Upper lobe of right lung (tissue), 1 donor: ENCODE measurements at regions not wholly inside any gene's neighbourhood (a gene's known extent, or its start where the extent isn't known, plus 50 kb on each side); places are given as distances from the start of the nearest gene placed in this dataset.
A peak's percentile ranks its signal among the peaks of the same experiment; 100 is the strongest.
"Not testable (repeated sequence)": the region's sequence is repeated elsewhere in the genome, so short reads cannot be mapped to it uniquely, and the experiment has no call there.

Experiments
- ATAC-seq: fragments of 200-7000 bp; cut with Tn5 transposase; one replicate; pipeline ENCODE4 v1.9.1; 2020; ENCODE audit warnings: mild to moderate bottlenecking, moderate library complexity
- DNase-seq: peaks from one replicate; pipeline ENCODE4 v3.0.0-alpha.2; 2020
- H3K27ac ChIP-seq: fragments of 200-600 bp; one replicate; pipeline ENCODE4 v1.8.0; 2022
- H3K27me3 ChIP-seq: fragments of 200-600 bp; one replicate; pipeline ENCODE4 v1.8.0; 2022; ENCODE audit warnings: mild to moderate bottlenecking
- H3K36me3 ChIP-seq: fragments of 200-600 bp; one replicate; pipeline ENCODE4 v1.8.0; 2022
- H3K4me1 ChIP-seq: fragments of 200-600 bp; one replicate; pipeline ENCODE4 v1.8.0; 2022
- H3K4me3 ChIP-seq: fragments of 200-600 bp; one replicate; pipeline ENCODE4 v1.8.0; 2022; ENCODE audit warnings: mild to moderate bottlenecking
- H3K9me3 ChIP-seq: fragments of 200-600 bp; one replicate; pipeline ENCODE4 v1.8.0; 2022
- intact Hi-C: fragments of 100-400 bp; cut with DNase I; formaldehyde crosslinking; loops from one replicate; pipeline ENCODE4 v1.11.0; 2022
- TF ChIP-seq, protein P1 (sequence below): fragments of 200-600 bp; IDR thresholded peaks from one replicate; pipeline ENCODE4 v1.8.0; 2022; ENCODE audit warnings: antibody characterized with exemption
- donor health status: DM: no; HTN: yes; CAD: no; lungs with severe emphysema.

DNA sequence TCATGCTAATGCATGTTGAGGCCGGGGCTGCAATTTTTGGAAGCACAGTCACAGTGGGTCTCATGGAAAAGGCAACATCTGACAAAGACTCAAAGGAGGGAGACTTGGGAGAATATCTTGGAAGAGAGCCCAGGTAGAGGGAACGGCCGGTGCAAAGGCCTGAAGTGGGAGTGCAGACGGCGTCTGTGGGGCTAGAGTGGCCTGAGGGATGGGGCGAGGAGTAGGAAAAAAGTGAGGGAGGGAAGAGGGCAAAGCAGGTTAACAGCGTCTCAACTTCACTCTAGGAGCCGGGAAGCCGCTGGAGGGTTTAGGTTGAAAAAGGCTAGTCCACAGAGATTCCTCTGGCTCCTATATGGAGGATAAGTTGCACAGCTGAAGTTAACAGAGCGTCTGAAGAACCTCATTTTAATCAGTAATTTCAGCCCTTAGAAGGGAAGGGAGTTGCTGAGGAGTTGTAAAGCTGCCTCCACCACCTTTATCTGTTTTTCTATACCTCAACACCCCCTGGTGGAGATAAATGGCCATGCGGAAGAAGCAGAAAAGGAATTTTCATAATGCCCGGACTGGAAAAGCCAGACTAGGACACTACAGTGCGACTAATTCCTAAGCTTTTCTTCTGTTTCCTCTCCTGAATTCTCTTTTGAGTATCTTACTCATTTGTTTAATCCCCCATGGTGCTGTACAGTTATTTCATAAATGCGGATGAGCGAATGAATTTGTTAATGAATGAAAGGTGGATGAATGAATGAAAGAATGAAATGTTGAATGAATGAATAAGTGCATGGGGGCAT, 78.7 kb upstream of the ZNF281 start:
- peaks cover 4% of the 10 kb centered on the region for H3K4me1 ChIP-seq
- H3K9me3 ChIP-seq = no peaks in the 10 kb centered on the region
- DNase-seq (no peak), ATAC-seq (peak; percentile 92)
- no peaks in the 10 kb centered on the region for H3K27me3 ChIP-seq
- H3K36me3 ChIP-seq = no peaks in the 10 kb centered on the region
- intact Hi-C loops = loop anchor here (10.0 kb wide), 1 partner anchor 214 kb away; no protein-coding TSS in a partner anchor
- H3K4me3 ChIP-seq = no peak overlapping the region
- TF ChIP-seq, protein P1, sequence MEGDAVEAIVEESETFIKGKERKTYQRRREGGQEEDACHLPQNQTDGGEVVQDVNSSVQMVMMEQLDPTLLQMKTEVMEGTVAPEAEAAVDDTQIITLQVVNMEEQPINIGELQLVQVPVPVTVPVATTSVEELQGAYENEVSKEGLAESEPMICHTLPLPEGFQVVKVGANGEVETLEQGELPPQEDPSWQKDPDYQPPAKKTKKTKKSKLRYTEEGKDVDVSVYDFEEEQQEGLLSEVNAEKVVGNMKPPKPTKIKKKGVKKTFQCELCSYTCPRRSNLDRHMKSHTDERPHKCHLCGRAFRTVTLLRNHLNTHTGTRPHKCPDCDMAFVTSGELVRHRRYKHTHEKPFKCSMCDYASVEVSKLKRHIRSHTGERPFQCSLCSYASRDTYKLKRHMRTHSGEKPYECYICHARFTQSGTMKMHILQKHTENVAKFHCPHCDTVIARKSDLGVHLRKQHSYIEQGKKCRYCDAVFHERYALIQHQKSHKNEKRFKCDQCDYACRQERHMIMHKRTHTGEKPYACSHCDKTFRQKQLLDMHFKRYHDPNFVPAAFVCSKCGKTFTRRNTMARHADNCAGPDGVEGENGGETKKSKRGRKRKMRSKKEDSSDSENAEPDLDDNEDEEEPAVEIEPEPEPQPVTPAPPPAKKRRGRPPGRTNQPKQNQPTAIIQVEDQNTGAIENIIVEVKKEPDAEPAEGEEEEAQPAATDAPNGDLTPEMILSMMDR = peak; percentile 86
- no peak overlapping the region for H3K27ac ChIP-seq

DNA sequence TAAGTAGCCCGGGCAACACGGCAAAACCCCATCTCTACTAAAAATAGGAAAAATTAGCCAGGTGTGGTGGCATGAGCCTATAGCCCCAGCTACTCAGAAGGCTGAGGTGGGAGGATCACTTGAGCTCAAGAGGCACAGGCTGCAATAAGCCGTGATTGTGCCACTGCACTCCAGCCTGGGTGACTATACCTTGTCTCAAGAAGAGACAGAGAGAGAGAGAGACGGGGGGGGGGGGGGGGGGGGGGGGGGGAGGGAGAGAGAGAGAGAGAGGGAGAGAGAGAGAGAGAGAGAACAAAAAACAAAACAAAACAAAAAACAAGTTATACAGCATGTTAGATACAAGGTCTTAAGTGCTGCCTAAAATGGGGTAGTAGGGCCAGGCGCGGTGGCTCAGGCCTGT, 77.8 kb upstream of the ZNF281 start:
- H3K36me3 ChIP-seq = no peaks in the 10 kb centered on the region
- ATAC-seq = peak; percentile 62
- no peaks in the 10 kb centered on the region for H3K27me3 ChIP-seq
- TF ChIP-seq, protein P1 = no peak
- intact Hi-C loops = loop anchor here (10.0 kb wide), 1 partner anchor 213 kb away; no protein-coding TSS in a partner anchor
- H3K4me1 ChIP-seq = peaks cover 4% of the 10 kb centered on the region
- H3K27ac ChIP-seq = no peak overlapping the region
- H3K9me3 ChIP-seq = no peaks in the 10 kb centered on the region
- no peak overlapping the region for H3K4me3 ChIP-seq
- no peak for DNase-seq

DNA sequence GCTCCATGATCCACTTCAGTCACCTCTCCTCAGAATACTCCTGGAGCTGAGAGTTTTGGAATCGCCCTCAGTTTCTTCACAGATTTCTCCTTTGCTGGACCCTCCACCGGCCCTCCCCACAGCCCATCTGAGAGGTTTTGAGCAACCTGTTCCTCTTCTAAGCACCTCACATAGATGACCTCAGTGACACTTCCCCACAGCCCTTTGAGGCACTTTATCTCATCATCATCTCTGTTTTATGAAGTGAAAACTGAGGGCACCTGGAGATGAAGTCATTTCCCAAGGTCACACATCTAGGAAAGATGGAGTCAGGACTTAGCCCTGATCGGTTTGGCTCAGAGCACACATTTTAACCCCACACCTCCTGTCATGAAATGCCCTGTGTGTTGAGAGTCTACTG, 76.8 kb upstream of the ZNF281 start:
- no peak for ATAC-seq
- H3K36me3 ChIP-seq = no peaks in the 10 kb centered on the region
- H3K9me3 ChIP-seq = no peaks in the 10 kb centered on the region
- intact Hi-C loops = loop anchor here (10.0 kb wide), 1 partner anchor 212 kb away; no protein-coding TSS in a partner anchor
- no peak for DNase-seq
- H3K4me1 ChIP-seq = peaks cover 4% of the 10 kb centered on the region
- H3K4me3 ChIP-seq = no peak overlapping the region
- TF ChIP-seq, protein P1 = no peak
- H3K27ac ChIP-seq = no peak overlapping the region
- no peaks in the 10 kb centered on the region for H3K27me3 ChIP-seq

DNA sequence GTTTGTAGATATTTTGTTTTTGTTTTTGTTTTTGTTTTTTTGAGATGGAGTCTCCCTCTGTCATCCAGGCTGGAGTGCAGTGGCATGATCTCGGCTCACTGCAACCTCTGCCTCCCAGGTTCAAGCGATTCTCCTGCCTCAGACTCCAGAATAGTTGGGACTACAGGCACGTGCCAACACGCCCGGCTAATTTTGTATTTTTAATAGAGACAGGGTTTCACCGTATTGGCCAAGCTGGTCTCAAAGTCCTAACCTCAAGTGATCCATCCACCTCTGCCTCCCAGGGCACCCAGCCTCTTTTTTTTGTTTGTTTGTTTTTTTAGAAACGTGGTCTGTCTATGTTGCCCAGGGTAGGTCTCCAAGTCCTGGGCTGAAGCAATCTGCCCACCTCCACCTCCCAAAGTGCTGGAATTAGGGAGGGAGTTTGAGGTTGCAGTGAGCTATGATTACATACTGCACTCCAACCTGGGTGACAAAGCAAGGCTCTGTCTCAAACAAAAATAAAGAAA, 74.7 kb upstream of the ZNF281 start:
- not testable (repeated sequence) for ATAC-seq, H3K4me3 ChIP-seq, H3K9me3 ChIP-seq, H3K27ac ChIP-seq, DNase-seq, H3K36me3 ChIP-seq, H3K4me1 ChIP-seq, H3K27me3 ChIP-seq
- intact Hi-C loops = loop anchor here (10.0 kb wide), 1 partner anchor 210 kb away; no protein-coding TSS in a partner anchor

DNA sequence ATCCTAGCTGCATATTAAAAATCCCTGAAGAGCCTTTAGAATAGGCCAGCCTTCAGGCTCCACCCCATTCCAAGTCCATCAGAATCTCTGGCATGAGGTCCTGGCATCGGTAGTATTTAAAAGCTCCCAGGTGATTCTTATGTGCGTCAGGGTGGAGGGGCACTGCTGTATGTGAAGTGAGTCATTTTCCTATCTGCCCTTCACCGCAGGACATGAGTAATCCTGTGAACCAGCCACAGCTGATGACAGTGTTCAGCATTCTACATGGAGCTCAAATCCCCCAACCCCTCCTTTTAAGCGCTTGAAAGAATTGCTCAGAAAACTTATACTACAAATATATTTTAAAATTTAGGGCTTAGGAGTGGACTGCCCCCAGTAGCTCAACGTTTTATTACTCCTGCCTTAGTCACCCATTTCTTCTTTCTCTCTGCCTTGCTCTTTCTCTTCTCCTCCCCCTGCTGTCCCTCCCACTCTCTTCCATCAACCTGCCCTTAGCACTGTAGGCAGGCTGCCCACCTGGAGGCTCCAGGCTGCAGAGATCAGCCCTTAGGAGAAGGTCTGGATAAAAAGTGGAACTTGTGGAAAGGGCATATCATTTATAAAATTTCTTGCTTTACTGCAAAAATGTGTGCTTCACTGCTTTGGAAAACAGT, 73.8 kb upstream of the ZNF281 start:
- TF ChIP-seq, protein P1 = no peak
- Histone ChIP-seq H3K4me1 (peaks cover 4% of the 10 kb centered on the region), H3K27ac (no peak overlapping the region), H3K27me3 (no peaks in the 10 kb centered on the region), H3K4me3 (no peak overlapping the region), H3K36me3 (no peaks in the 10 kb centered on the region), H3K9me3 (no peaks in the 10 kb centered on the region)
- peak; percentile 86 for ATAC-seq
- DNase-seq = no peak
- intact Hi-C loops = loop anchor here (10.0 kb wide), 1 partner anchor 209 kb away; no protein-coding TSS in a partner anchor

DNA sequence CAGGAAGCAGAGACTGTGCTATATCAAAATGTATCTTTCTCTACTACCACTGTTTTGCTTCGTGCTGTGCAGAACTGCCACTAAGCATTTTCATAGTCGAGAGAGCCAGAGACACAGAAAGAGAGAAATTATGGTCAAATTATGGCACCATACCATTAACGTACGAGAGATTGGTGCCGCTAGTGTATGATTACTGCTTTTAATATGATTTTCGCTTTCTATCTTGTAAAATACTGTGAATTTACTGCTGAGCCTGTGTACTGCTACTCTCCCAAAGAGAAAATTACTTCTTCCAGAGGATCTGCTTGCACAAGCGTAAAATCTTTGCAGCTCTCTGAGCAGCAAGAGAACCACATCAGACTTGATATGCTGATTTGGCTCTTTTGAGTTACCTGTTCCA, 71.1 kb upstream of the ZNF281 start:
- intact Hi-C loops = loop anchor here (10.0 kb wide), 1 partner anchor 206 kb away; no protein-coding TSS in a partner anchor
- TF ChIP-seq, protein P1 = no peak
- ATAC-seq (no peak), DNase-seq (no peak)
- Histone ChIP-seq H3K9me3 (no peaks in the 10 kb centered on the region), H3K4me1 (no peaks in the 10 kb centered on the region), H3K36me3 (no peaks in the 10 kb centered on the region), H3K27me3 (no peaks in the 10 kb centered on the region), H3K27ac (no peak overlapping the region), H3K4me3 (no peak overlapping the region)
